Heart left ventricle (tissue), 13 donors: ENCODE measurements at regions not wholly inside any gene's neighbourhood (a gene's known extent, or its start where the extent isn't known, plus 50 kb on each side); places are given as distances from the start of the nearest gene placed in this dataset.

ENCODE experiments used
- POLR2A ChIP-seq, 2 donors: fragments of 450-650 bp; IDR thresholded peaks; one replicate each; pipeline ENCODE4 v1.6.1; 2017; ENCODE audit warnings: antibody characterized with exemption in 2 of 2, mild to moderate bottlenecking in 2 of 2, moderate library complexity in 2 of 2
- TF ChIP-seq, protein P1 (sequence below), 12 donors: fragments of 200-600 bp; sonication (generic) in 4 of 12; IDR thresholded peaks; one replicate each; pipeline versions ENCODE4 v1.5.0 to v1.8.0; 2018 to 2022; ENCODE audit warnings: antibody characterized with exemption in 12 of 12, mild to moderate bottlenecking in 5 of 12
- donor health status: ischemic (EF 13 %, LVEDD 7.1; RV severe dilation, severe dysfunction).
- donor health status: DM: no; HTN: yes; CAD: no.
- donor health status: DM: no; HTN: no; CAD: no.
- donor health status: ischemic (EF 25% LVEDD 6.9; RV normal size, moderate dysfunction).
- donor health status: ischemic (EF 25% LVEDD 5.7; RV mildly dilated, moderate dysfunction).
- donor health status: ischemic (EF 35%, LVEDD 5.7; RV mildly dilated, moderate dysfunction).
- donor health status: nonischemic (EF 11% LVEDD 7.7; RV severe dilation, severe dysfunction).
- donor health status: DM: yes; HTN: yes; CAD: no.
- donor health status: PGD.
- donor health status: ischemic (EF 29% LVEDD 5.4; RV normal size, mild dysfunction).
- donor health status: nonischemic (EF 23%, LVEDD 6.1; RV moderate dilation, normal function).

DNA sequence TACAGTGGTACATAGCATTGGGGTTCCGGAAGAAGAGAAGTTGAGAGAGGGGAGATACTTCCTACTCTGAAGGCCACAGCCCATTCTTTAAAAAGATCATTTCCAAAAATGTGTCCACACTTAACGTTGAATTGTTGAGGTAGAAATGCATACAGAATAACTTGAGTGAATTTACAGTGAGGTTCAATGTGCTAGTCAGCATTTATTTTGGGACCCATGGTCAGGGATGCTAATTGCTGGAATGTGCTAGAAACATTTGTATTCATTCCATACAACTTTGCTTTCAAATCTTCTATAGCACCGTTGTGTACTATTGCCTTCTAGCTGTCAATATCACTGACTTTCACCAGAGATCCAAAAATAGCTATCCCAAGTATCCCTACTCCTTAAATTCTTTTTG is 325.9 kb downstream of the SATB2 start:
- TF ChIP-seq, protein P1, sequence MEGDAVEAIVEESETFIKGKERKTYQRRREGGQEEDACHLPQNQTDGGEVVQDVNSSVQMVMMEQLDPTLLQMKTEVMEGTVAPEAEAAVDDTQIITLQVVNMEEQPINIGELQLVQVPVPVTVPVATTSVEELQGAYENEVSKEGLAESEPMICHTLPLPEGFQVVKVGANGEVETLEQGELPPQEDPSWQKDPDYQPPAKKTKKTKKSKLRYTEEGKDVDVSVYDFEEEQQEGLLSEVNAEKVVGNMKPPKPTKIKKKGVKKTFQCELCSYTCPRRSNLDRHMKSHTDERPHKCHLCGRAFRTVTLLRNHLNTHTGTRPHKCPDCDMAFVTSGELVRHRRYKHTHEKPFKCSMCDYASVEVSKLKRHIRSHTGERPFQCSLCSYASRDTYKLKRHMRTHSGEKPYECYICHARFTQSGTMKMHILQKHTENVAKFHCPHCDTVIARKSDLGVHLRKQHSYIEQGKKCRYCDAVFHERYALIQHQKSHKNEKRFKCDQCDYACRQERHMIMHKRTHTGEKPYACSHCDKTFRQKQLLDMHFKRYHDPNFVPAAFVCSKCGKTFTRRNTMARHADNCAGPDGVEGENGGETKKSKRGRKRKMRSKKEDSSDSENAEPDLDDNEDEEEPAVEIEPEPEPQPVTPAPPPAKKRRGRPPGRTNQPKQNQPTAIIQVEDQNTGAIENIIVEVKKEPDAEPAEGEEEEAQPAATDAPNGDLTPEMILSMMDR (IDR thresholded peaks at IDR 0.05), result no peak
- TF ChIP-seq POLR2A (IDR thresholded peaks at IDR 0.05), result no peak
